Inflammatory macrophage (primary cell): ENCODE measurements at regions not wholly inside any gene's neighbourhood (a gene's known extent, or its start where the extent isn't known, plus 50 kb on each side); places are given as distances from the start of the nearest gene placed in this dataset.
"Not testable (repeated sequence)": the region's sequence is repeated elsewhere in the genome, so short reads cannot be mapped to it uniquely, and the experiment has no call there.

Experiments
- DNase-seq, 2 donors: peaks; one replicate each; pipeline ENCODE4 v3.0.0-alpha.2; 2020 to 2022

DNA sequence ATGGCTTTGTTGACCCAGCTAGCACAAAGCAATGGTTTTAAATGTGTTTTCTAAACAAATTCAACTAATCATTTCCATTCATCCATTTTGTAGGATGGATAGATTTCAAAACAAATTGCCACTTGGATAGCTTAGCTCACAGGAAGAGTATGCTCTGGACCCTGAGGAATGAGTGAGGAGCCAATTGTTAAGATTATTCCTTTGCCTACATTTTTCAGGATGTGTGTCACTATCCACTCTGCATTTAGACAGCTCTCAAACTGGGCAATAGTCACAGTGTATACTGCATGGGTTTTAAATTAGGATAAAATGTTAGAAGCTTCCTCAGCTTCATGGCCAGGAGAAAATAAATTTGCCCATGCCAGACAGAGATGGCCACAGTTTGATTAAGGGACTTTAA lies 605.6 kb upstream of the TEX47 start:
- no peak for DNase-seq

DNA sequence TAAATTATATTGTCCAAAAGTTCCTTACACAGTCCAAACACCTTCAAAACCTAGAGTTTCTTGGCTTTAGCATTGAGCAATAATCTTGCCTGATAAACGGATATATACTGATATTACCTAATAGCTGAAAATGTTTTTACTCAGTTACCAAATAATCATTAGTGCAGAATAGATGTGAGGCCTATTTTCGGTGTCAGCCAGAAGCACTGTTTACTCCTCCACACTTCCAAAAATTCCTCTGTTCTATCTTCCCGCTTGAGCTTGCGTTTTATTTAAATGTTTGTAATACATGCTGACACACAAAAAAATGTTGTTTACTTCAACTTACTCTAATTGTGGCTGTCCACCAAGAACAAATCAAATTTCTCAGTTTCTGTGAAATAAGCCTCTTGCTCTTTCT lies 606.2 kb upstream of the TEX47 start:
- no peak for DNase-seq

DNA sequence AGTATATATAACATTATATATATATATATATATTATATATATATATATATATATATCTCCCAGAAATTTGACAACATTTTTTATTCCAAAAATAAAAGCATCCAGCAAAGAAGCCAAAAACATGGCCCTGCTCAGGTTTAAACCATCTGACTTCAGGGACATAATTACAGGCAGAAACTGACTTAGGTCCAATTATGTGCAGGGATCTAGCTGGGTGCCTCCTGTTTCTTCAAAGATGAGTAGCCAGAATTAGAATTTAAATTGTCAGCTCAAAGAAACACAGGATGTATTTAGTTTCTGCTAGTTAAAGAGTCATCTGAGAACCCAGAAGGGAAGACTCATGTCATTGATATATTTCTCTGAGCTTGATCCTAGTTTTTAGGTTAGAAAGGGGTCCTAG lies 656.4 kb upstream of the TEX47 start:
- DNase-seq, result no peak

DNA sequence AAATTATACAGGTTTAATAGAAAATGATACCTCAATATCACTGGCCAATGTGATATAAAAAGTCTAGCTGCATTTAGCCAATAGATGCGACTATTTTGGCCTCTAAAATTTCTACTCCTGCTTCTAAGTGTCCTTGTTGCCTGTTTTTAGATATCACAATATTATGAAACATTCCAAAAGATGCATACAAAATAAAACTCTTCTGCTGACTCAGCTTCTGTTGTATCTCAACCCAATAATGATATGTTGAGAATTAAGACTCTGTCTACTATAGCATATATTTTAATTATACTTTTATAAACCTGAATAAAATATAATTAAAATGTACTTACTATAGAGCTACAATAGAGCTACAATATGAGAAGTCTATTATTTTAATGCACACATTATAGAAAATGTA lies 661.0 kb upstream of the TEX47 start:
- DNase-seq, result no peak

DNA sequence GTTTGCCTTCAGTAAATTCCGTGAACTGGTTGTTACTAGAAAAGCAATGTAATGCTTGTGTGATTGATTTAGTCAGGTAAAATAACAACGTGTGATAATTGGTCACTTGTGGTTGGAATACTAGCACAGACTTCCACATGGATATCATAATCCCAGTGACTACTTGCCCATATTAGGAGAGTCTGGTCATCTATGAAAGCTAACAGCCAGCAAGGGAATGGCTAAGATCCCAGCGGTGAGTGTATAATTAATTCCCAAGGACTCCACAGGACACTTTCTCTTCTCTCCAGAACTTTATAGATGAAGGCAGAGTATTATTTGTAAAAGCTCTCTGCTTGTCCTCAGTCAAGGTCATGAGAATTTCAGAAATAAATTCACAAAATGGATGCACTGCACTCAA lies 662.6 kb upstream of the TEX47 start:
- no peak for DNase-seq

DNA sequence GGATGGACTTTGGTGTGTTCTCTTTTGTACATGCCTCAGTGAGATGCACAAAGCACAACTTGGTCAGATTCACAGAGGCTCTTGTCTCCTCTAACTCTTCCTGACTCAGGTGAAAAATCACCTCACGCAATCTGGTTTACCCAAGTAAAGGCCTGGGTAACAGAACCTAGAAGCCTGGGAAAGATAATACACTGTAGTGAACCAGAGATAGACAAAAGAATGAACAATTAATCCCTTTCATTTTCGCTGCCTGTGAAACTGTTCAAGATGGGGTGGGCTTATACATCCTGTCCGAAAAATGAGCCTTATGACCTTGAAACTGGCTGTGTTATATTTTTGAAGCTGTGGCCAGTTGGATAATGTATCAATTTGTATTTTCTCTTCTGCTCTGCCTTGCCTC lies 678.9 kb upstream of the TEX47 start:
- no peak for DNase-seq

DNA sequence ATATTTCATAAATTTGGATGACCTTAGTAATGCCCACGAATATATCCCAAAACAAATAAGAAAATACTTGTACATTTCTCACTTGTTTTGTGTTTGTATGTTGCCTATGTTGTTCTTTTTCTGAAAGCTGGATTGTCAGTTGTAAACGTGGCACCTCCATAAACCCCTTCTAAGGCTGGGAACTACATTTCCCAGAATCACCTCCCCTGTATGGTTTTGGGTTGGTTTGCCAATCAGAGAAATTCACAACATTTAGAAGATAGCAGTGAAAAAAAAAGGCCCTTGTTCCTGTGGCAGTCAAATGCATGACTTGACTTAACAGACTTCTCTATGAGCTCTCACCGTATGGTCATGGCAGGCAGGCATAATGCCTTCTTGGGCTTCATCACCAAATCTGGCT lies 676.3 kb upstream of the STEAP1 start:
- DNase-seq, result no peak

DNA sequence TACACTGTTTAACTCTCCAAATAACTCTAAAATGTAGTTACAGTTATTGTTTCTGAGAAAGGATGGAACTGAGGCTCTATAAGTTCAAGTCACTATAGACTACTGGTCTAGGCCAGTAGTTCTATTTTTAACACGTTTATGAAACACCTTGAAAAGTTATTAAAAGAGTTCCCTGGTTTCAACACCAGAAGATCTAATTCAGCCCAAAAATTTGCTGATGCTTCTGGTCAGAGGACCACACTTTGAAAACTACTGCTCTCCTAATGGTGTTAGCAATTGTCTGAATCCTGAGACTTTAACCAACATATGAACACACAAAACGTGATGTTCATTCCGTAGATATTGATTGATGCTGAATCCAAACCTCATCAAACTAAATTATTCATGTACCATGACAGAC lies 658.6 kb upstream of the STEAP1 start:
- no peak for DNase-seq

DNA sequence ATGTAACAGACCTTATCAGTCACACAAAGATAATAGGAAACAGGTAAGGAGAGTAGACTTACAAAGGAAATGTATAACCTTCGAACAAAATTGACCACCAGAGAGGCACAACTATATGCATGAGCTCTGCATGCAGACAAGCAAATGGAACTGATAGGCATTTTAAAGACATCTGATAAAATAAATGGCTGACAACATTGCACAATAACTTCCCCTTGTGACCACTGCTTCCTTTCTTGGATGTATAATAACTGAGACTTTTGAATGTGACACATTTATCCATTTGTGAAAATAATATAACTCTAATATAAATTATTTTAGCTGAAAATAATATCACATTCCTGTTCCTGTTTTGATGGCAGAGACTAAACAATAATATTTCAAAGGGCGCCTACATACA lies 654.2 kb upstream of the STEAP1 start:
- no peak for DNase-seq

DNA sequence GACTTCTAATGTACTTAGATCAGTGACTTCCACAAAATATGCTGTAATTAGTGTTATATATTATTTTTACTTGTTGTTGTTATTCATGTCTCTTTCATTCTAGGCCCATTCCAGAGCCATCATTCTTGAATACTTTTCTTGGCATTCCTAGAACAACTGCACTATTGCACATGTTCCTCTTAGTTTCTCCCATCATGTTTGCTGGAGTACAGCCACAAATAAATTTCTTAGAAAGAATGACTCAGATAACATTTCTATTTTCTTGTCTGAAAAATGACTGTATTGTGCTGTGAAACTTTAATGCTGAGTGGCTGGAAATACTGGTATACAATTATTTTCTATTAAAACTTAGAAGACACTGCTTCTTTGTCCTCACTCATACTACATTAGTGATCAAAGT lies 651.0 kb upstream of the STEAP1 start:
- DNase-seq, result no peak

DNA sequence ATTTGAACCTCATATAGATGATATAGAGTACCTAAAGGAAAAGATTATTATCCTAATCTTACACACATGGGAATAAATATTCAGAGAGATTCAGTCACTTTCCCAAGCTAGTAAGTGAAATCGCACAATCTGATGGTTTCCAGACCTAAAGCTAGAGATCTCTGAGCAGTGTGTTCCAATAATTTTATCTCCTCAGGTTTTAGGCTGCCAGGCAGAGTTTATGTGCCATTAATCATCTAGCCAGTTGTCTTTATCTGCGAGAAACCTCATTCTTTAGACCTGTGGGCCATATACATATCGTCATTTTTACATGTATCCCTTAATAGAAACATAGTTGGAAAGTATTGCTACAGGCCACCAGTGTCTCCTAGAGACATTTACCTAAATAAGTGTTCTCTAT lies 647.2 kb upstream of the STEAP1 start:
- DNase-seq, result no peak

DNA sequence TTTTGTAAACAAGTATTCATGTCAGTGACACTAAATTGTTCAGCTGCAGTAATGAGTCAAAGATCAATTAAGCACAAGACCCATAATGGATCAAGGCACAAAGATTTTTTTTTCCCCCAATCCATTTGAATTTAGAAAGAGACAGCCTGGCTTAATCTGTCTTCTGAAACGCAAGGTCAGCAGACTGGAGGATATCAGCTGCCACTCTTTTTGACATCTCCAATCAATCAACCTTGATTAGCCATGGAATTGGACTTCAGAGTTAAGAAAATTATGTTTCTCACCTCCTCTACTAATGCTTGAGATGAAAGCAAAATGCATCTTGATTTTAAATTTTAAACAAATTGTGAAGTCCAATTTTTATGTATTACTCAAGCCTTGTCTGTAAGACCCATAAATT lies 642.4 kb upstream of the STEAP1 start:
- no peak for DNase-seq

DNA sequence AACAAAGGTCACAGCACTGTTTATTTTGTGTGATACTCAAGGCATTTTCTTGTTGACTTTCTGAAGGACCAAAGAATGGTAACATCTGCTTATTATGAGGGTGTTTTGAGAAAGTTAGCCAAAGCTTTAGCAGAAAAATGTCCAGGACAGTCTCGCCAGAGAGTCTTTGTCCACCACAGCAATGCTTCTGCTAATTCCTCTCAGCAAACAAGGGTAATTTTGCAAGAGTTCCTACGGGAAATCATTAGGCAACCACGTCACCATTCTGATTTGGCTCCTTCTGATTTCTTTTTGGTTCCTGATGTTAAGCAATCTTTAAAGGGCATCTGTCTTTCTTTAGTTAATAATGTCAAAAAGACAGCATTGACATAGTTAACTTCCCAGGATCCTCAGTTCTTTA lies 639.3 kb upstream of the STEAP1 start:
- no peak for DNase-seq

DNA sequence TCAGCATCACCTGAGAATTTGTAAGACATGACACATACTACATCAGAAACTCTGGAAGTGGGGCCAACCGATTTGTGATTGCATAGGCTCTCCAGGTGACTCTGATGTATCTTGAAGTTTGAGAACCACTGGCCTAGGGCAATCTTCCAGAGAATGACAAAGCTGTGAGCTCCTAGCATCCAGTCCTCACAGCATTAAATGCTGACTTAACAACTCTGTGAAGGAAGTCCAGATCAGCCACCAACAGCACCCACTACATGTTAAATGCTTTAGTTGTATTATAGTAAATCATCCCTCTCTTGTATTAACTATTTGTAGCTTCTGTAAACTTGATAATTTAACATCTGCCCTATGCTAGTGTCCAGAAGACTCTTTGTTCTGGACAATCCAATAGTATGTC lies 636.5 kb upstream of the STEAP1 start:
- no peak for DNase-seq

DNA sequence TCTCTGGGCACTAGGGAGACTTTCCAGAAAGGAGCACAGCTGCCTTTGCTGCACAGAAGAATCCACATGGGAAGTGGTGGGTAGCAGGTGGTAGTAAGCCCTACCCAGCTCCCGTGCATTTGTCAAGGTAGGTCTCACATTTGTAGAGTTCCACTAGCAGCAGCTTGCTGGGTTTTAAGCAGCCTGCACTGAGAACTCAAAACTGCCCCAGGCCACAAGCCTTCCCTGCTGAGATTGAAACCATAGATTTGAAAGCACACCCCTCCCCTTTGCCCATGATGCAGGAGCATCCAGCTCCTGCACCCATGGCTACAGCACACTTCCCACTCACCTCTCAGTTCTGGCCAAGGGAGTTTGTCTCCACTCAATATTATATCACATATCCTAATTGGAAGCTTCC lies 604.5 kb upstream of the STEAP1 start:
- DNase-seq, result no peak

DNA sequence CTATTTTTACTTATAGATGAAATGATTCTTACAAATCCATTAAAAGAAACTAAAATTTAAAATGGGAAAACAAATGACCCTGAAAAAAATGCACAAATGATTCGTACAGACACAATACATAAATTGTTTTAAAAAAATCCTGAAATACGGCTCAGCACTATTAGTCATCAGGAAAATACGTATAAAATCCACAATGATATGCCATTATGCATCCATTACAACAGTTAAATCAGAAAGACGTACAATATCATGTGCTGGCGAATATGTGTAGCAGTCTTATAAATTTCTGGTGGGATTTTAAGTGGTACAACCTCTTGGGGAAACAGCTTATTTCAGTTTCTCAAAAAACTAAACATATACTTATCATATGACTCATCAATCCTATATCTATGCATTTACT lies 600.1 kb upstream of the STEAP1 start:
- no peak for DNase-seq

DNA sequence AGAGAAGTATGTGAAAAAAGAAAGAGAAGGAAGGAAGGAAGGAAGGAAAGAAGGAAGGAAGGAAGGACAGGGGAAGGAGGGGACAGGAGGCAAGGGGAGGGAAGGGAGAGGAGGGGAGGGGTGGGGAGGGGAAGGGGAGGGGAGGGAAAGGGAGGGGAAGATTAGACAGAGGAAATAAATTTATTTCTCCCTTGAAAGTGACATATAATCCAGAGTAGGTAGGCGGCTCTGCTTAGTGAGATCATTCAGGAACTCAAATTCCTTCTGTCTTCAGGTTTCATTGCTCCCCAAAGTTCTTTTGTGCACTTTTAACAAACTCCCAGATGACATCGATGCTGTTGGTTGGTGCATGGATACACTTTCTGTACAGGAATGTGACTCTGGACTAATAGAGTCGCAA lies 594.7 kb upstream of the STEAP1 start:
- no peak for DNase-seq

DNA sequence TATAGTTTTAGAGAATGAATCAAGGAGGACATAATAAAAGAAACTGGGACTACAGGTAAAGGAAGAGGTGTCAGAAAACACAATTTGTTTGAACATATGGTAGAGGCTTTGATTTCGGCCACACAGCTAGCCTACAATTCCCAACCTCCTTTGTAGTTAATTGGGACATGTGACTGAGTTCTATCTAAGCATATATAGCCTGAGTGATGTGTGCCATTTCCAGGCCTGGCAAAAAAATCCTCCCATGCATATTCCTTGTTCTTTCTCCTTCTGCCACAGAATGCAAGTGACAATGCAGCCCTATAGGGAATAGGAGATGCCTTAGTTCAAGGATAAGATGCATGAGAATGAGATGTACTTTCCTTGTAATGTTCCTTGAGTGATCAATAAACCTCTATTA lies 590.7 kb upstream of the STEAP1 start:
- DNase-seq, result no peak

DNA sequence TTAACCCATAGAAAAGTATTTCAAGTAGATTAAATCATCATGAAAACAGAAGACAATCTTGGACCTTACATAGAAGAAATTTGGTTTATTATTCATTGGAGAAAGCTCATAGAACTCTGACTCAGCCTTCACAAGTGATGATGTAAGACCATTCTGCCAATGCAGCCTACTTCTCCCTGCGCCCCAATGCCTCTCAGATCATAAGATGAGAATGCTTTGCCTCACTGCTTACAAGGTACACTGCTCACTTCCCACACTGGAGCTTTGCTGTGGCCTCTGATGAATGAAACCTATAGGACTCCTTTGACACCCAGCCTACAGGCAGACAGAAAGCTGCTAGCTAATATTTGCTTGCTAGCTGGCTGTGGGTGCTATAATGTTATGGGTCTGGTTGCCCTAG lies 569.4 kb upstream of the STEAP1 start:
- no peak for DNase-seq

DNA sequence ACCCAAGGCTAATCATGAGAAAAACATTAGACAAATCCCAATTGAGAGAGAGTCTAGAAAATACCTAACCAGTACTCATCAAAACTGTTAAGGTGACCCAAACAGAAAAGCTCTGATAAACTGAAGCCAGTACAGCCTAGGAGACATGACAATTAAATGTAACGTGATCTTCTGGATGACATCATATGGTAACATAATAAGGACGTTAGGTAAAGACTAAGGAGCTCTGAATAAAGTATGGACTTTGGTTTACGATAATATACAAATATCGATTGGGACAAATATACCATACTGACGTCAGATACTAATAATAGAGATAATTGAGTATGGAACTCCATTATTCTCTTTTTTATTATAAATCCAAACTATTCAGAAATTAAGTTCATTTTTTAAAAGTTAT lies 561.1 kb upstream of the STEAP1 start:
- DNase-seq, result no peak

DNA sequence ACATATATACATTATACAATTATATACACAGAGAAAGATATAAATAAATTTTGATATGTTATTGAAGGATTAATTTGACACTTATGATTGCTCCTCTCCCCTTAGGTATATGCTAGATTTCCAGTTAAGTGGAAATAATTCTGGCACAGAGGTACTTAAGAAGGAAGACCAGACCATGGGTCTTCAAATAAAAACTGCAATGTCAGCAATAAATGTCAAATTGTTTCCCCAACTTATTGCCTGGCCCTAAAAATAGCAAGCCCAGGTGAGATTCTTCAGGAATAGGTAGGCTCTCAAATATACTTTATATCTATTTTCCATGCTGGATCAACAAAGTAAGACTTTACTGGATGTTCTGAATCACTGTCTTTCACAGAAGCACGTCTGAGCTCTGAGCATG lies 551.3 kb upstream of the STEAP1 start:
- no peak for DNase-seq

DNA sequence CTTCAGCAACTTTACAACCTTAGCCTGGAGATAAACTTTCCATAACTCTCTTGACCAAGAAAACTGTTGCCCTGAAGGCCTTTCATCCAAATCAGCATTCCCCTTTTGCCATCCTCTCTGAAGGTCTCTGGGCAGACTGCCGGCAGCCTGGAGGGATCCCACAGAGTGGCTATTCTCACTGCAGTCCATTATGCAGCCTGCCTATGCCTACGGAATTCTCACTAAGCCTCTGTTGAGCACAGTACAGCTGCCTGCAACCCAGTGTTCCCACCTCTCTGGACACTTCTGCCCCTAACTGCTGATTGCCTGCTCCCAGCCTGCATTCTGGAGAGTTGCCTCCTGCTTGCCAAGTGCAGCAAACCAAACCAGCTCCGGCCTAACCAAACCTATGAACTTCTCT lies 548.9 kb upstream of the STEAP1 start:
- DNase-seq, result no peak

DNA sequence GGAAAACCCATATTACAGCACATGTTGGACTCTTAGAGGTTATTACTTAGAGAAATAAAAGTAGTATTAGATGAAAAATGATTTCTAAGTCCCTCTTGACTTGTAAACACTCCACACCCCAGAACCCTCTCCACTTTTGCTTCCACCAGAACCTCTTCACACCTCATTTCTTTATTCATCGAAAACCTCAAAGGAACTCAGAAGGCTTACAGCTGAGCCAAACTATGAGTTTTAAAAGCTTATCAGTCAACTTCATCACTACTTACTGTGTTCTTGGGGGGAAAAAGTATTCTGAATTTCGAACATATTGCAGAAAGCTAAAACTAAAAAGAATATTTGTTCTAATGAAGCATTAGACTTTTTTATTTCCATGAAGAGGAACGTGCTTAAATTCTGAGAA lies 547.8 kb upstream of the STEAP1 start:
- DNase-seq, result no peak

DNA sequence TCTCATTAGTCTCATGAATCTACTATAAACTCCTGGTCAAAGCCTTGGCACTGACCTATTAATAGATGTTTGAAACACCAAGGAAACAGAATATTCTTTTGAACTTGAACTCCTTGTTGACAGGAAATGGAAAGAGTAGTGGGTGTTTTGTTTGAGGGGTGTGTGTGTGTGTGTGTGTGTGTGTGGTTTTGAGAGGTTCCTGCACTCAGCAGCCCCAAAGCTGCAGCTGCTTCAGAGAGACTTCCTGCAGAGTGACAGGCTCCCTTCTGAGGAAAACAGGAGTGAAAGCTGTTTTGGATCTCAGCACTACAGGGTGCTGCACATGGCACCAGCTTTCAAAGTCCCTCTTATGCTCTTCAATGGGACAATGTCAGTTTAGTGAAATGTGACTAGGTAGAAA lies 546.5 kb upstream of the STEAP1 start:
- DNase-seq, result no peak

DNA sequence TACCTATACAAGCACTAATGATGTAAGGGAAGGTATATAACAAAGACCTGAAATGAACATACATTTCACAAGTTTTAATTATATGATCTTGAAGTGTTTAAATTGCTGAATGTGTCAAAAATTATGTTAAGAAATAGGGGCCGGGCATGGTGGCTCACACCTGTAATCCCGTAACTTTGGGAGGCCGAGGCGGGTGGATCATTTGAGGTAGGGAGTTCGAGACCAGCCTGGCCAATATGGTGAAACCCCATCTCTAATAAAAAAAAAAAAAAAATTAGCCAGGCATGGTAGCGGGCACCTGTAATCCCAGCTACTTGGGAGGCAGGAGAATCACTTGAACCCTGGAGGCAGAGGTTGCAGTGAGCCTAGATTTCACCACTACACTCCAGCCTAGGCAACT lies 537.4 kb upstream of the STEAP1 start:
- DNase-seq, result not testable (repeated sequence)

DNA sequence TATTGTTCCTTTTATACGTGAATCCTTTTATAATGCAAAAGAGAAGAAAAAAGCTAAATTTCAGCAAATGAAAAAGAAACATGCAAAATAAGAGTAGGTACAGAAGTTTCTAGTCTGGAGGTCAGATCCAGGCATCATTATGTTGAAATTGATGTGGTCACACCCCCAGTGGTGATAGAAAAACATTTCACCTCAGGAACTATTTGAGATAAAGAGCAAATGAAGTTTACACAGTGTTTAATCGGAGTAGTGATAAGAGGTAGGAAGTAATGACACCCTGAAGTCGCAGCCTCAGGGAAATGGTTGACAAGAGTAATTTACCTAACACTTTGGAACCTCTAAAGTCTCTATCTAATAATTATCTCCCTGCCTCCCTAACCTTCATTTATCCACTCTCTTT lies 536.0 kb upstream of the STEAP1 start:
- DNase-seq, result no peak
